ENCODE measurements at regions not wholly inside any gene's neighbourhood (a gene's known extent, or its start where the extent isn't known, plus 50 kb on each side); places are given as distances from the start of the nearest gene placed in this dataset.
"Not testable (repeated sequence)": the region's sequence is repeated elsewhere in the genome, so short reads cannot be mapped to it uniquely, and the experiment has no call there.

- TF ChIP-seq EZH2 (IDR thresholded peaks at IDR 0.05; ENCODE audit: borderline replicate concordance, low read depth, low read length, severe bottlenecking); CTCF (IDR thresholded peaks at IDR 0.05; ENCODE audit: borderline replicate concordance, extremely low read depth, low read length, poor library complexity, severe bottlenecking): not testable (repeated sequence)
Measured at GRCh38 chr15:30721529-30721928, 95.6 kb downstream of the ARHGAP11B start.

All from DND-41 (cell line).